Vagina (tissue), 2 donors: ENCODE measurements at regions not wholly inside any gene's neighbourhood (a gene's known extent, or its start where the extent isn't known, plus 50 kb on each side); places are given as distances from the start of the nearest gene placed in this dataset.

Experiments used
- DNase-seq, 2 donors: peaks; one replicate each; pipeline ENCODE4 v3.0.0-alpha.2; 2017; ENCODE audit errors: extremely low spot score in 2 of 2
- H3K27ac ChIP-seq: fragments of 200-600 bp; sonication (generic); one replicate; pipeline ENCODE4 v1.5.1; 2019
- H3K27me3 ChIP-seq: fragments of 200-600 bp; sonication (generic); one replicate; pipeline ENCODE4 v1.5.1; 2019
- H3K36me3 ChIP-seq, 2 donors: fragments of 200-600 bp; sonication (generic); one replicate each; pipeline ENCODE4 v1.5.1; 2017 to 2019
- H3K4me1 ChIP-seq: fragments of 200-600 bp; sonication (generic); one replicate; pipeline ENCODE4 v1.5.1; 2019
- H3K4me3 ChIP-seq, 2 donors: fragments of 200-600 bp; sonication (generic); 1 replicate in 1 of 2; 2 replicates in 1 of 2; pipeline ENCODE4 v1.5.1; 2016 to 2019
- H3K9me3 ChIP-seq: fragments of 200-600 bp; sonication (generic); one replicate; pipeline ENCODE4 v1.5.1; 2019
- CTCF ChIP-seq, 3 experiments: fragments of 450-650 bp in 2 of 3; fragments of 200-600 bp in 1 of 3; sonication (generic) in 1 of 3; IDR thresholded peaks; one replicate each; pipeline ENCODE4 v1.5.1; 2017 to 2019; ENCODE audit warnings: antibody characterized with exemption in 3 of 3, mild to moderate bottlenecking in 2 of 3, moderate library complexity in 2 of 3
- POLR2A ChIP-seq, 2 donors: fragments of 450-650 bp; IDR thresholded peaks; one replicate each; pipeline ENCODE4 v1.6.1; 2017; ENCODE audit warnings: antibody characterized with exemption in 2 of 2, mild to moderate bottlenecking in 2 of 2, moderate library complexity in 2 of 2
- POLR2AphosphoS5 ChIP-seq, 2 donors: sonication (generic); formaldehyde crosslinking; IDR thresholded peaks; one replicate each; pipeline ENCODE4 v1.9.0; 2017; ENCODE audit warnings: antibody characterized with exemption in 2 of 2, mild to moderate bottlenecking in 2 of 2, low read depth in 1 of 2; ENCODE audit not compliant: insufficient read depth in 1 of 2
- intact Hi-C: fragments of 100-400 bp; cut with DNase I; formaldehyde crosslinking; loops from one replicate; pipeline ENCODE4 v1.15.1; 2023

DNA sequence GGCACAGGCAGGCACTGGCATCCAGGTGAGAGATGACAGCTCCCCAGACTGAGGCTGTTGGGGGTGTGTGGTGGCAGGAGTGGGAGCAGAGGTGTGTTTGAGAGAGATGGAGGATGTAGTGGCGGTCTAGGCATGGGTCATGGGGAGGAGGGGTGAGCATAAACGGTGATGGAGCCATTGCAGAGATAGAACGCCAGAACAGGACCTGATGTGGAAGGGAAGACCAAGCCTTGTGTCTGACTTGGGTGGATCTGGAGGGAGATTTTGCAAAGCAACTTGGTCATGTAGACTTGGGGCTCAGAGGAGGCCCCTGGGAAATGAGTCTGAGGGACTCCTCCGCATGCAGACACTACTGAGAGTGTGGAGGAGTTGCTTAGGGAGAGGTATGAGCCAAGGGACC is 50.0 kb upstream of the CLDN5 start:
- H3K27ac ChIP-seq, result no peak overlapping the region
- TF ChIP-seq POLR2A (IDR thresholded peaks at IDR 0.05) (no peak), CTCF (IDR thresholded peaks at IDR 0.05) (no peak), POLR2AphosphoS5 (IDR thresholded peaks at IDR 0.05; ENCODE audit: insufficient read depth in 1 of 2, low read depth in 1 of 2) (no peak)
- no peaks in the 10 kb centered on the region for H3K27me3 ChIP-seq
- no peaks in the 10 kb centered on the region for H3K36me3 ChIP-seq
- H3K4me3 ChIP-seq, result no peak overlapping the region
- H3K9me3 ChIP-seq, result no peaks in the 10 kb centered on the region
- H3K4me1 ChIP-seq, result peaks cover 2% of the 10 kb centered on the region
- no peak for DNase-seq
- intact Hi-C loops, result no loop called here

- H3K4me3 ChIP-seq, result no peak overlapping the region
- no peaks in the 10 kb centered on the region for H3K36me3 ChIP-seq
- intact Hi-C loops, result no loop called here
- no peaks in the 10 kb centered on the region for H3K4me1 ChIP-seq
- H3K27ac ChIP-seq, result no peak overlapping the region
- no peak for DNase-seq
- H3K27me3 ChIP-seq, result no peaks in the 10 kb centered on the region
- TF ChIP-seq POLR2A (IDR thresholded peaks at IDR 0.05) (no peak), CTCF (IDR thresholded peaks at IDR 0.05) (no peak), POLR2AphosphoS5 (IDR thresholded peaks at IDR 0.05; ENCODE audit: insufficient read depth in 1 of 2, low read depth in 1 of 2) (no peak)
- no peaks in the 10 kb centered on the region for H3K9me3 ChIP-seq
Observed at GRCh38 chr22:19576460-19577421, 52.5 kb upstream of the CLDN5 start.

GRCh38 chr22:19577422-19577966 is 53.3 kb upstream of the CLDN5 start:
- Histone ChIP-seq H3K36me3 (no peaks in the 10 kb centered on the region), H3K27ac (no peak overlapping the region), H3K9me3 (no peaks in the 10 kb centered on the region), H3K4me3 (no peak overlapping the region), H3K27me3 (no peaks in the 10 kb centered on the region), H3K4me1 (no peaks in the 10 kb centered on the region)
- intact Hi-C loops, result no loop called here
- DNase-seq, result no peak
- no peak for TF ChIP-seq POLR2AphosphoS5 (IDR thresholded peaks at IDR 0.05; ENCODE audit: insufficient read depth in 1 of 2, low read depth in 1 of 2)
- TF ChIP-seq CTCF (IDR thresholded peaks at IDR 0.05), result no peak
- TF ChIP-seq POLR2A (IDR thresholded peaks at IDR 0.05), result no peak

DNA sequence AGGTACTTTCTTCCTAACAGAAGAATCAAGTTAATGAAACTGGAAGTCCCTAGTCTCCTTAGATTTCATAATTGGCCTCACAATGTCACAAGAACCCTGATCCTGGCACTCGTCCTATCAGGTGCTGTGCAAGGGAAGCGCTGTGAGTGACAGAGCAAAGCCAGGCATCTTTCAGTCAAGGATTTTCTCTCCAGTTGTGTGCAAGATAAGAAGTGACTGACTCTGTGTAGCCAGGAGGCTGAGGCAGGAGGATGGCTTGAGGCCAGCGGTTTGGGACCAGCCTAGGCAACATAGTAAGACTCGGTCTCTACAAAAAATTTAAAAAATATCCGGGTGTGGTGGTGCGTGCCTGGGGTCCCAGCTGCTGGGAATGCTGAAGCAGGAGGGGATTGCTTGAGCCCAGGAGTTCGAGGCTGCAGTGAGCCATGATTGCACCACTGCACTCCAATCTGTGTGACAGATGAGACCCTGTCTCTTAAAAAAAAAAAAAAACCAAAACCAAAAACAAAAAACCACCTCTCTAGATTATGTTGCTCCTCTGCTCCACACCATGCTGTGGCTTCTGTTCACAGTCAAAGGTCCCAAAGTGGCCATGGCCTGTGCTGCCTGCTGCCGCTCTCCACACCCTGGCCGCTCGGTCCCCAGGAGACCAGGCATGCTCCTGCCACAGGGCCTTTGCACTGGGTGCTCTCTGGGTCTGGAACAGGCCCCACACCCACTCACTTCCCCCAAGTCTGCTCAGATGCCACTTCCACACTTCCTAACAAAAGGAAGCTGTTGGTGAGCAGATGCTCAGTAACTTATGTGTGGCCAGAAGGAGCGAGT is 54.2 kb upstream of the CLDN5 start:
- Histone ChIP-seq H3K9me3 (no peaks in the 10 kb centered on the region), H3K4me1 (no peaks in the 10 kb centered on the region), H3K27ac (no peak overlapping the region), H3K36me3 (no peaks in the 10 kb centered on the region), H3K4me3 (no peak overlapping the region), H3K27me3 (no peaks in the 10 kb centered on the region)
- TF ChIP-seq POLR2A (IDR thresholded peaks at IDR 0.05) (no peak), POLR2AphosphoS5 (IDR thresholded peaks at IDR 0.05; ENCODE audit: insufficient read depth in 1 of 2, low read depth in 1 of 2) (no peak), CTCF (IDR thresholded peaks at IDR 0.05) (no peak)
- no peak for DNase-seq
- intact Hi-C loops, result no loop called here
